Vagina (tissue), 2 donors: ENCODE measurements at regions not wholly inside any gene's neighbourhood (a gene's known extent, or its start where the extent isn't known, plus 50 kb on each side); places are given as distances from the start of the nearest gene placed in this dataset.

Experiments
- CTCF ChIP-seq, 3 experiments: fragments of 450-650 bp in 2 of 3; fragments of 200-600 bp in 1 of 3; sonication (generic) in 1 of 3; IDR thresholded peaks; one replicate each; pipeline ENCODE4 v1.5.1; 2017 to 2019; ENCODE audit warnings: antibody characterized with exemption in 3 of 3, mild to moderate bottlenecking in 2 of 3, moderate library complexity in 2 of 3
- POLR2A ChIP-seq, 2 donors: fragments of 450-650 bp; IDR thresholded peaks; one replicate each; pipeline ENCODE4 v1.6.1; 2017; ENCODE audit warnings: antibody characterized with exemption in 2 of 2, mild to moderate bottlenecking in 2 of 2, moderate library complexity in 2 of 2
- POLR2AphosphoS5 ChIP-seq, 2 donors: sonication (generic); formaldehyde crosslinking; IDR thresholded peaks; one replicate each; pipeline ENCODE4 v1.9.0; 2017; ENCODE audit warnings: antibody characterized with exemption in 2 of 2, mild to moderate bottlenecking in 2 of 2, low read depth in 1 of 2; ENCODE audit not compliant: insufficient read depth in 1 of 2

GRCh38 chr10:130439766-130440165 is 303.6 kb downstream of the GLRX3 start:
- TF ChIP-seq POLR2A (IDR thresholded peaks at IDR 0.05), result no peak
- no peak for TF ChIP-seq CTCF (IDR thresholded peaks at IDR 0.05)
- no peak for TF ChIP-seq POLR2AphosphoS5 (IDR thresholded peaks at IDR 0.05; ENCODE audit: insufficient read depth in 1 of 2, low read depth in 1 of 2)
